ENCODE measurements at regions not wholly inside any gene's neighbourhood (a gene's known extent, or its start where the extent isn't known, plus 50 kb on each side); places are given as distances from the start of the nearest gene placed in this dataset.
A peak's percentile ranks its signal among the peaks of the same experiment; 100 is the strongest.

- H3K27me3 ChIP-seq: no peaks in the 10 kb centered on the region
- H3K36me3 ChIP-seq: no peaks in the 10 kb centered on the region
- peaks cover 19% of the 10 kb centered on the region for H3K4me1 ChIP-seq (ENCODE audit: insufficient read depth)
- no peaks in the 10 kb centered on the region for H3K9me3 ChIP-seq
- intact Hi-C loops (cut with DNase I): no loop called here
- H3K27ac ChIP-seq: peak overlapping the region in 1 of 2 donors; percentile 52
- no peak for TF ChIP-seq CTCF (IDR thresholded peaks at IDR 0.05)
- no peak for TF ChIP-seq POLR2A (IDR thresholded peaks at IDR 0.05)
- no peak for TF ChIP-seq EP300 (IDR thresholded peaks at IDR 0.05)
- WGBS, 3 donors: 57 to 73% (median 65%) methylated on average over 2 of the region's 2 CpGs
- no peak overlapping the region for H3K4me3 ChIP-seq
- peak in 3 of 5 donors; percentile 29 to 60 (median 49) for DNase-seq
Observed at GRCh38 chr12:69106482-69107118, 132.8 kb upstream of the CPSF6 start.

- Histone ChIP-seq H3K4me1 (ENCODE audit: insufficient read depth) (peaks cover 20% of the 10 kb centered on the region), H3K4me3 (no peak overlapping the region), H3K27ac (peak overlapping the region in 1 of 2 donors; percentile 52), H3K27me3 (no peaks in the 10 kb centered on the region), H3K9me3 (no peaks in the 10 kb centered on the region), H3K36me3 (no peaks in the 10 kb centered on the region)
- DNase-seq: no peak
- TF ChIP-seq EP300 (IDR thresholded peaks at IDR 0.05) (no peak), CTCF (IDR thresholded peaks at IDR 0.05) (no peak), POLR2A (IDR thresholded peaks at IDR 0.05) (no peak)
- 40 to 57% (median 45%) methylated on average over 1 of the region's 1 CpG for WGBS, 3 donors
- intact Hi-C loops (cut with DNase I): no loop called here
Observed at GRCh38 chr12:69107541-69107940, 131.8 kb upstream of the CPSF6 start.

- no peaks in the 10 kb centered on the region for H3K27me3 ChIP-seq
- H3K9me3 ChIP-seq: no peaks in the 10 kb centered on the region
- H3K4me1 ChIP-seq (ENCODE audit: insufficient read depth): peaks cover 19% of the 10 kb centered on the region
- TF ChIP-seq EP300 (IDR thresholded peaks at IDR 0.05): no peak
- TF ChIP-seq POLR2A (IDR thresholded peaks at IDR 0.05): no peak
- H3K4me3 ChIP-seq: no peak overlapping the region
- no peak for DNase-seq
- H3K27ac ChIP-seq: peak overlapping the region in 1 of 2 donors; percentile 45
- 1 to 3% (median 1%) methylated on average over 2 of the region's 2 CpGs for WGBS, 3 donors
- no peaks in the 10 kb centered on the region for H3K36me3 ChIP-seq
- intact Hi-C loops (cut with DNase I): no loop called here
Observed at GRCh38 chr12:69108037-69108436, 131.3 kb upstream of the CPSF6 start.

GRCh38 chr12:69112616-69113015, 126.8 kb upstream of the CPSF6 start:
- Histone ChIP-seq H3K36me3 (no peaks in the 10 kb centered on the region), H3K9me3 (no peaks in the 10 kb centered on the region), H3K27ac (peak overlapping the region in 1 of 2 donors; percentile 49), H3K4me3 (no peak overlapping the region), H3K4me1 (ENCODE audit: insufficient read depth) (peaks cover 9% of the 10 kb centered on the region), H3K27me3 (no peaks in the 10 kb centered on the region)
- 20 to 29% (median 26%) methylated on average over 4 of the region's 4 CpGs for WGBS, 3 donors
- no peak for DNase-seq
- intact Hi-C loops (cut with DNase I): no loop called here
- TF ChIP-seq EP300 (IDR thresholded peaks at IDR 0.05): no peak
- TF ChIP-seq CTCF (IDR thresholded peaks at IDR 0.05): no peak
- TF ChIP-seq POLR2A (IDR thresholded peaks at IDR 0.05): no peak

GRCh38 chr12:69115099-69115498, 124.3 kb upstream of the CPSF6 start:
- intact Hi-C loops (cut with DNase I): no loop called here
- TF ChIP-seq CTCF (IDR thresholded peaks at IDR 0.05) (no peak), EP300 (IDR thresholded peaks at IDR 0.05) (no peak), POLR2A (IDR thresholded peaks at IDR 0.05) (no peak)
- DNase-seq: no peak
- Histone ChIP-seq H3K4me3 (no peak overlapping the region), H3K36me3 (no peaks in the 10 kb centered on the region), H3K27ac (no peak overlapping the region), H3K27me3 (no peaks in the 10 kb centered on the region), H3K9me3 (no peaks in the 10 kb centered on the region), H3K4me1 (ENCODE audit: insufficient read depth) (peaks cover 5% of the 10 kb centered on the region)
- WGBS, 3 donors: 67 to 94% (median 90%) methylated on average over 2 to 3 of the region's 3 CpGs

All from ovary (tissue), 7 donors.